Stimulated activated naive CD8-positive, alpha-beta T cell treated with anti-CD3 and anti-CD28 coated beads, Interleukin-15, amount 100 ng/mL, for 72 hours (primary cell): ENCODE measurements at regions not wholly inside any gene's neighbourhood (a gene's known extent, or its start where the extent isn't known, plus 50 kb on each side); places are given as distances from the start of the nearest gene placed in this dataset.

Experiments
- ATAC-seq: fragments of 150-1000 bp; cut with Tn5 transposase; 2 replicates; pipeline ENCODE4 v1.10.0; 2021; ENCODE audit warnings: mild to moderate bottlenecking, moderate library complexity
- DNase-seq, 2 donors: peaks; one replicate each; pipeline ENCODE4 v3.0.0; 2021 to 2022
- H3K27ac Mint-ChIP-seq, 2 donors: one replicate each; pipeline ENCODE4 v1.8.0; 2022; ENCODE audit warnings: mild to moderate bottlenecking in 2 of 2, mixed read lengths in 2 of 2, moderate library complexity in 2 of 2
- H3K27me3 Mint-ChIP-seq: one replicate; pipeline ENCODE4 v1.8.0; 2022; ENCODE audit warnings: mixed read lengths
- H3K4me1 Mint-ChIP-seq: one replicate; pipeline ENCODE4 v1.8.0; 2022; ENCODE audit warnings: mild to moderate bottlenecking, mixed read lengths
- H3K4me3 Mint-ChIP-seq, 2 donors: one replicate each; pipeline ENCODE4 v1.8.0; 2022; ENCODE audit warnings: mild to moderate bottlenecking in 2 of 2, mixed read lengths in 2 of 2, moderate library complexity in 1 of 2
- H3K9me3 Mint-ChIP-seq, 2 donors: one replicate each; pipeline ENCODE4 v1.8.0; 2022; ENCODE audit warnings: mixed read lengths in 2 of 2

DNA sequence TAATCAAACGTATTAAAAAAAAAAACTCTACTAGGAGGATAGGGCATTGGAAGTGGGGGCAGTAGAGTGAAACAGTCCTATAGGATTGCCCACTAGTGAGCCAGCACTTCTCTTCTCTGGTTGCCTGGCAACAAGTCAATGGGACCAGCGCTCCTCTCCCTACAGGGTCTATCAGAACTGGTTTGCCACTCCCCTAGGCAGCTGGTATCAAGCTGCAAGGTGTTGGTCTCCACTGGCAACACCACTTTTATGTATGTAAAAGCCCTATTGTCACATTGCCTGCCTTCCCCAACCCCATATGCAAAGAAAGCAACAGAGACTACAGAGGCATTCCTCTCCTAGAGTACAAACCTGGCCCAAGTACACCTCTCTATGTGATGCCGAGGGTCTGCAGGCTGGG is 166.9 kb upstream of the MCHR2 start:
- no peak for ATAC-seq
- peaks cover 0 to 8% of the 10 kb centered on the region in 2 donors for H3K9me3 Mint-ChIP-seq
- H3K27ac Mint-ChIP-seq, result no peak overlapping the region
- H3K27me3 Mint-ChIP-seq, result peaks cover 8% of the 10 kb centered on the region
- DNase-seq, result no peak
- H3K4me3 Mint-ChIP-seq, result no peak overlapping the region
- H3K4me1 Mint-ChIP-seq, result no peaks in the 10 kb centered on the region

DNA sequence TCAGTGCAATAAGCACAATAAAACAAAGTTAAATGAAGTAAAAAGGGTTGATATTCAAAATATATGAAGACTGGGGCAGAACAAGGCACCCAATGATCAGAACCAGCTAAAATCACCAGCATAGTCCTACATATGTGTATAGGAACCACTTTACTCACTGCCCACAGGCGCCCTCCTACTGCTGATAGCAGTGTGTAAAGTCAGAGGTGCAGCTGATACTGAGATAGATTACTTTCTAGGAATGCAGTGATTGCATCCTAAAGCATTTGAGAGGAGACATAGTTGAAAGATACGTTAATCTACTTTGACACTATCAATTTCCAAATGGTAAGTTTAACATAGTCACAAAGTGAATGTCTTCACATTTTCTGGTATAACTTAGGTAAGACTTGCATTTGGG is 161.1 kb upstream of the MCHR2 start:
- Mint-ChIP-seq H3K27me3 (peaks cover 6% of the 10 kb centered on the region), H3K4me3 (no peak overlapping the region), H3K9me3 (peaks cover 0 to 5% of the 10 kb centered on the region in 2 donors), H3K27ac (no peak overlapping the region), H3K4me1 (no peaks in the 10 kb centered on the region)
- ATAC-seq, result no peak
- no peak for DNase-seq

- Mint-ChIP-seq H3K27me3 (no peaks in the 10 kb centered on the region), H3K4me1 (no peaks in the 10 kb centered on the region), H3K27ac (no peak overlapping the region), H3K4me3 (no peak overlapping the region), H3K9me3 (no peaks in the 10 kb centered on the region)
- no peak for ATAC-seq
- DNase-seq, result no peak
Measured at GRCh38 chr6:100153636-100154275, 159.7 kb upstream of the MCHR2 start.

- ATAC-seq (no peak), DNase-seq (no peak)
- Mint-ChIP-seq H3K27me3 (no peaks in the 10 kb centered on the region), H3K4me3 (no peak overlapping the region), H3K4me1 (no peaks in the 10 kb centered on the region), H3K9me3 (no peaks in the 10 kb centered on the region), H3K27ac (no peak overlapping the region)
Measured at GRCh38 chr6:100152201-100152600, 158.2 kb upstream of the MCHR2 start.

DNA sequence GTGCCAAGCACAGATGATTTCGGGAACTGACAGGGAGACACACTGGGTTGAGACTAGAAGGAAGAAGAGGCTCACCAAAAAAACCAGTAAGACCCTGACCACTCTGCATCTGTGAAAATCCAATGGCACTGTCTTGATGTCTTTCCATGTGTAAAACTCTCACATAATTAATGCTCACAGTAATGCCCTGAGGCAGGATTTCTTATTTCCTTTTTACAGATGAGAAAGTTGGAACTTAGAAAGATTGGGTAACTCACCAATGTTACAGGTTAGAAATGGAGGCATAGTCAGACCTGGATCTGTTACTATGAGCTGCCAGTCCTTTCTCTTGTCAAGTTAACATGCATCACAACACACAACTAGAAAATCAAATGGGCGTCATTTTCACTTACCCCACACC is 151.0 kb upstream of the MCHR2 start:
- Mint-ChIP-seq H3K9me3 (no peaks in the 10 kb centered on the region), H3K4me1 (no peaks in the 10 kb centered on the region), H3K27ac (no peak overlapping the region), H3K27me3 (peaks cover 7% of the 10 kb centered on the region), H3K4me3 (no peak overlapping the region)
- DNase-seq (no peak), ATAC-seq (no peak)

- H3K27ac Mint-ChIP-seq, result no peak overlapping the region
- no peak for DNase-seq
- H3K27me3 Mint-ChIP-seq, result no peaks in the 10 kb centered on the region
- no peak overlapping the region for H3K4me3 Mint-ChIP-seq
- no peaks in the 10 kb centered on the region for H3K4me1 Mint-ChIP-seq
- ATAC-seq, result no peak
- no peaks in the 10 kb centered on the region for H3K9me3 Mint-ChIP-seq
Measured at GRCh38 chr6:100138346-100139022, 144.5 kb upstream of the MCHR2 start.

DNA sequence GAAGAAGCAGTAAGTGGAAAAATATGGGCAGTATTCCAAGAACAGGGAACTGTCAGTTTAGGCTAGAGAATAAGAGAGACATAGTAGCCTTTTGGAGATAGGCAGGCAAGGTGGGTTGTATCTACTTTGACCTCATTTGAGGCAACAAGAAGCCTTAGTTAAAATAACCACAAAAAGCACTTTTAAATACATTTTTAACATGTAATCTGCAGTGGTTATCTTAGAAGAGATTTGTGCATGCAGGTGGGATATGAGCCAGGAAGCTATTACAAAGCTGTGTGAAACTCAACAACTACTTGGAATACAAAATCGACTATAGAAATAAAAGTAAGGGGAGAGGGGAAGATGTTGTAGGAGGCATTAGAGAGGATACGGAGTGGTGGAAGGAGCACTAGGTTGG is 143.7 kb upstream of the MCHR2 start:
- no peak overlapping the region for H3K4me3 Mint-ChIP-seq

DNA sequence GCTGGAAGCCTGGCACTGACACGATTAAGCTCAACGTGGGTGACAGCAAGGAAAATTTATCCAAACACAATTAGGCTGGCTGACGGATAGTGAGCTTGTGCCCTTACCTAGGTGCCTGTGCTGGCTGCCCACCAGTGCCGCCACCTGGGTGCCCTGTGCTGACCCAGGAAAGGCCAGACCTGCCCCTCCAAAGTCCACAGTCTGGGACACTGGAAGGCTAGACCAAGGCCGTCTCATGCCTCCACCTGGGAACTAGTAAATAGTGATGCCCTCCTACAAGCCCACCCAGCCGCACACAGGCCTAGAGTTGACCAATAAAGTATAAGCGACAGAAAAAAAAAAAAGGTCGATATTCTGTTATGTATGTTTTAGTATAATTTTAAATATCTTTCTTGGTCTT is 142.6 kb upstream of the MCHR2 start:
- no peak overlapping the region for H3K27ac Mint-ChIP-seq

More for the DNA sequence above, 143.7 kb upstream of the MCHR2 start:
- ATAC-seq, result no peak
- Mint-ChIP-seq H3K4me1 (no peaks in the 10 kb centered on the region), H3K27me3 (no peaks in the 10 kb centered on the region), H3K9me3 (no peaks in the 10 kb centered on the region), H3K27ac (no peak overlapping the region)
- DNase-seq, result no peak

DNA sequence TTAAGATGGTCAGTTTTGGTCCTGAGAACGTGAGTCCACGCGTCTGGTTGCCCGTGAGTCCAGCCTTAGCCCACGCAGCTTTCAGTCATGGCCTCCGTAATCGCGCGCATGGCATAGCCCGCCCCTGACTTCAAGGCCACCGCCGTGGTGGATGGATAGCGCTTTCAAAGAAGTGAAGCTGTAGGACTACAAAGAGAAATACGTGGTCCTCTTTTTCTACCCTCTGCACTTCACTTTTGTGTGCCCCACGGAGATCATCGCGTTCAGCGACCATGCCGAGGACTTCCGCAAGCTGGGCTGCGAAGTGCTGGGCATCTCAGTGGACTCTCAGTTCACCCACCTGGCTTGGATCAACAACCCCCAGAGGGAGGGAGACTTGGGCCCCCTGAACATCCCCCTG is 142.0 kb upstream of the MCHR2 start:
- no peak overlapping the region for H3K4me3 Mint-ChIP-seq
- no peak for ATAC-seq
- no peak overlapping the region for H3K27ac Mint-ChIP-seq
- DNase-seq, result no peak
- H3K9me3 Mint-ChIP-seq, result peaks cover 9 to 12% of the 10 kb centered on the region in 2 donors
- no peaks in the 10 kb centered on the region for H3K4me1 Mint-ChIP-seq
- no peaks in the 10 kb centered on the region for H3K27me3 Mint-ChIP-seq

More for the DNA sequence above, 142.6 kb upstream of the MCHR2 start:
- Mint-ChIP-seq H3K27me3 (no peaks in the 10 kb centered on the region), H3K9me3 (peaks cover 3 to 5% of the 10 kb centered on the region in 2 donors), H3K4me1 (no peaks in the 10 kb centered on the region), H3K4me3 (no peak overlapping the region)
- ATAC-seq (no peak), DNase-seq (no peak)

DNA sequence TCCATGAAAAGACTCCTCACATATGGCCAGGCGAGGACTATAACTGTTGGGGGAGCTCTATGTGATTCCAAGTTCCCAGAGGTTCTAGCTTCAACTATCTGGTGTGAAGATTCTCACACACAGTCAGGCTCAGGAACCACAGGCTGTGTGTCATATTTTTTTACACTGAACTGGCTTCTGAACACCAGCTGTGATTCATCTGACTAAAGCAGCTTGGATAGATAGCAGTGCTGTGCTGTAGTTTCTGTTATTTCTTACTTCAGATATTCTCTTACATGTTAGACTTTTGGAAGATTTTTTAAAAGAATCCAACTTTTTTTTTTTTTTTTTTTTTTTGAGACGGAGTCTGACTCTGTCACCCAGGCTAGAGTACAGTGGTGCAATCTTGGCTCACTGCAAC is 140.7 kb upstream of the MCHR2 start:
- H3K4me1 Mint-ChIP-seq, result no peaks in the 10 kb centered on the region

GRCh38 chr6:100134297-100134696 is 140.3 kb upstream of the MCHR2 start:
- DNase-seq, result no peak
- H3K9me3 Mint-ChIP-seq, result peaks cover 12 to 15% of the 10 kb centered on the region in 2 donors
- no peaks in the 10 kb centered on the region for H3K4me1 Mint-ChIP-seq
- H3K4me3 Mint-ChIP-seq, result no peak overlapping the region
- no peak overlapping the region for H3K27ac Mint-ChIP-seq
- H3K27me3 Mint-ChIP-seq, result no peaks in the 10 kb centered on the region
- ATAC-seq, result no peak

More for the DNA sequence above, 140.7 kb upstream of the MCHR2 start:
- H3K27ac Mint-ChIP-seq, result no peak overlapping the region
- H3K27me3 Mint-ChIP-seq, result no peaks in the 10 kb centered on the region
- H3K4me3 Mint-ChIP-seq, result no peak overlapping the region
- DNase-seq (no peak), ATAC-seq (no peak)
- H3K9me3 Mint-ChIP-seq, result peaks cover 12 to 15% of the 10 kb centered on the region in 2 donors

DNA sequence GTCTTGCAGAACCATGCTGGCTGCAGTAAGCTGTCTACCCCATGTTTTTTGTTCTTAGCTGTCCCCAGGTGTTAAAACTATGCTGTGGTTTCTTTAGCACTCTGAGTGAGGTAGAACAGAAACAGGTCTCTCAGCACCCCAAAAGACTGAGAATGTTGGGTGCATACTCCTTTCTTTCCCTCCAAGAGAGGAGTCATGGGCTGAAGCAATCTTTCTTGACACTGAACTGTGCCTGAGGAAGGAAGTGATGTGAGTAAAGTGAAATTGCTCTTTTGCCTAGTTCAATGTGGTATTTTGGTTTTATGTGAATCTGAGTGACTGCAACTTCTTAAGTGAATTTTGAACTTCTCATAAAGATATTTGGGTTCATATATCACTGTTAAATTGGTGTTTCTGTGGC is 138.0 kb upstream of the MCHR2 start:
- ATAC-seq, result no peak
- Mint-ChIP-seq H3K4me3 (no peak overlapping the region), H3K9me3 (peaks cover 12 to 15% of the 10 kb centered on the region in 2 donors), H3K4me1 (no peaks in the 10 kb centered on the region), H3K27ac (no peak overlapping the region), H3K27me3 (no peaks in the 10 kb centered on the region)
- no peak for DNase-seq

GRCh38 chr6:100130630-100131029 is 136.6 kb upstream of the MCHR2 start:
- ATAC-seq (no peak), DNase-seq (no peak)
- no peaks in the 10 kb centered on the region for H3K4me1 Mint-ChIP-seq
- H3K27ac Mint-ChIP-seq, result no peak overlapping the region
- peaks cover 12 to 15% of the 10 kb centered on the region in 2 donors for H3K9me3 Mint-ChIP-seq
- no peak overlapping the region for H3K4me3 Mint-ChIP-seq
- no peaks in the 10 kb centered on the region for H3K27me3 Mint-ChIP-seq

DNA sequence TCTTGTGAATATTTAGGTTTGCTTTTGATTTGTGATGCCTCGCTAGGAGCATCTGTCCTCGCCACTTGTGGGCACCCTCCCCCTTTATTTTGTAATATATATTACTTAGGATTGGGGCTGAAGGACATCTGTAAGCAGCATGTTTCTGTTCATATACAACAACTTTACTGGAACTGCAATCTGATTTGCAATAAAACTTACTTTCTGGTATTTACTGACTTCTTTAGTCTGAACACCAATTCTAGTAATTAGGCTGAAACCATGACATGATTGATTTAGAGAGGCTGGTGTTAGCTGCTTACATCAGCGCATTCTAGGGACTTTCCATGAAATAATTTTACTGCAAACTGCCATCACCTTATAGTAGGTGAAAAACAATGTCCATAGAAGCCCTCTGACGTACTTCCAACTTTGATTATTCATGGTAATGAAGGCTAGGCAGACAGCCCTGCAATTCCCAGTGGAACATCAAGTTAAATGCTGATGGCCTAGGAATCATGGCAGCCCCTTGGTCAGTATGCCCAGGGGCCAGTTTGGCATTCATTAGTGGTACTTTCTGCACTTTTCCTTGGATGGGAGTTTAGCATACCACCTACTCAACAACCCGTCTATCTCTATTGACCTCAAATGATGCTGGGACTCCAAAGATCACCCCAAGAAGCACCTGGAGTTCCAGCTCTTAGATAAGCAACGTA is 132.9 kb upstream of the MCHR2 start:
- ATAC-seq (peak; percentile 43), DNase-seq (no peak)
- H3K27me3 Mint-ChIP-seq, result peaks cover 5% of the 10 kb centered on the region
- no peak overlapping the region for H3K4me3 Mint-ChIP-seq
- no peaks in the 10 kb centered on the region for H3K4me1 Mint-ChIP-seq
- H3K9me3 Mint-ChIP-seq, result peaks cover 12 to 13% of the 10 kb centered on the region in 2 donors
- H3K27ac Mint-ChIP-seq, result no peak overlapping the region

DNA sequence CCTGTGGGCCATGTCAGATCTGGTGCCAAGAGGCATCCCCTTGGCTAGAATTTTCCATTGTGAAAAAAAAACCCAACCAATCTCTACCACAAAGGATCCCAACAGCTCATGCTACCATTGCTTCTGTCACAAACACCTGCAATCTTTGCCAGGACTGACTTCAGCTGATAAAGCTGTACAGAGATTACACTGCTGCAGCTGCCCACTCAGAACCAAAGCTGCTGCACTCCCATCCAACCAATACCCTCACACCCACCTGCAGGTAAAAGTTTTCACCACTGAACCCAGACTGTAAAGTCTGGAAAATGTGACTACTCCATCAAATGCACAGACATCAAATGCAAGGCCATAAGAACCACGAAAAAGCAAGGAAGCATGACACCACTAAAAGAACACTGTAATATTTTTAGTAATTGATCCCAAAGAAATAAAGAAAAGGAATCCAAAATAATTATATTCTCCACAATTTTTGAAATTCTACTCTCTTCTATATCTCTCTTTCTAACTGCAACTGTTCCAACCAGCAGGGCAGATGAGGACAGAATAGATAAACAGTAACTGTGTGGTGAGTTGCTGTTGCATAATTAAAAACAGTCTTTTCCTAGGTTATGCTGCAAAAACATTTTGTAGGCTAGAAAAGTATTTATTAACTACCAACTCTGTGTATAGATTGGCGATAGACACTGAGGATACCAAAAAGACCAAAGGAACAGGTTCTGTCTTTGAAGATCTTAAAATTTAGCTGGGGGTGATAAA is 128.0 kb upstream of the MCHR2 start:
- Mint-ChIP-seq H3K4me3 (no peak overlapping the region), H3K27me3 (peaks cover 12% of the 10 kb centered on the region), H3K9me3 (no peaks in the 10 kb centered on the region), H3K27ac (no peak overlapping the region), H3K4me1 (no peaks in the 10 kb centered on the region)
- DNase-seq, result no peak
- ATAC-seq, result no peak

DNA sequence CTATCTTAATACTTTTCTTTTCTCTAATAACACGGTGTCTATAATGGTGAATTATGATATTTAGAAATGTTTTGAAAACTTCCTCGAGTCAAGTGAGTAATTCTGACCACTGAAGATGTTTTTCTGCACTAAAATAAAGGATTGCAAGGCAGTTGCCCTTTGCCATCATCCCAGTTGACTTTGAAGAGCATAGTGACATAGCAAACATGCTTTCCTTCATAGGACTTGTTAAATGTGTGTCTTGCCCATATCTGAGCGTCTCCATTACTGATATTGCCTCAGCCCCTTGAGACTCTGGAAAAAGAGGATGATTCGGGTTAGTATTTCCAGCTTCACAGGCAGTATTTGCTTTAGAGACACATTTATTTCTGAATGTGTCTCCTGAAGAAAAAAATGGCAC is 125.2 kb upstream of the MCHR2 start:
- no peaks in the 10 kb centered on the region for H3K9me3 Mint-ChIP-seq
- H3K4me1 Mint-ChIP-seq, result no peaks in the 10 kb centered on the region

More for the DNA sequence above, 125.2 kb upstream of the MCHR2 start:
- Mint-ChIP-seq H3K27ac (no peak overlapping the region), H3K27me3 (peaks cover 19% of the 10 kb centered on the region), H3K4me3 (no peak overlapping the region)
- ATAC-seq (no peak), DNase-seq (no peak)
